Vagina (tissue), 2 donors: ENCODE measurements at regions not wholly inside any gene's neighbourhood (a gene's known extent, or its start where the extent isn't known, plus 50 kb on each side); places are given as distances from the start of the nearest gene placed in this dataset.

Experiments used
- DNase-seq, 2 donors: peaks; one replicate each; pipeline ENCODE4 v3.0.0-alpha.2; 2017; ENCODE audit errors: extremely low spot score in 2 of 2
- H3K27ac ChIP-seq: fragments of 200-600 bp; sonication (generic); one replicate; pipeline ENCODE4 v1.5.1; 2019
- H3K27me3 ChIP-seq: fragments of 200-600 bp; sonication (generic); one replicate; pipeline ENCODE4 v1.5.1; 2019
- H3K36me3 ChIP-seq, 2 donors: fragments of 200-600 bp; sonication (generic); one replicate each; pipeline ENCODE4 v1.5.1; 2017 to 2019
- H3K4me1 ChIP-seq: fragments of 200-600 bp; sonication (generic); one replicate; pipeline ENCODE4 v1.5.1; 2019
- H3K4me3 ChIP-seq, 2 donors: fragments of 200-600 bp; sonication (generic); 1 replicate in 1 of 2; 2 replicates in 1 of 2; pipeline ENCODE4 v1.5.1; 2016 to 2019
- H3K9me3 ChIP-seq: fragments of 200-600 bp; sonication (generic); one replicate; pipeline ENCODE4 v1.5.1; 2019
- POLR2A ChIP-seq, 2 donors: fragments of 450-650 bp; IDR thresholded peaks; one replicate each; pipeline ENCODE4 v1.6.1; 2017; ENCODE audit warnings: antibody characterized with exemption in 2 of 2, mild to moderate bottlenecking in 2 of 2, moderate library complexity in 2 of 2
- POLR2AphosphoS5 ChIP-seq, 2 donors: sonication (generic); formaldehyde crosslinking; IDR thresholded peaks; one replicate each; pipeline ENCODE4 v1.9.0; 2017; ENCODE audit warnings: antibody characterized with exemption in 2 of 2, mild to moderate bottlenecking in 2 of 2, low read depth in 1 of 2; ENCODE audit not compliant: insufficient read depth in 1 of 2
- intact Hi-C: fragments of 100-400 bp; cut with DNase I; formaldehyde crosslinking; loops from one replicate; pipeline ENCODE4 v1.15.1; 2023
- TF ChIP-seq, protein P1 (sequence below), 3 experiments: fragments of 450-650 bp in 2 of 3; fragments of 200-600 bp in 1 of 3; sonication (generic) in 1 of 3; IDR thresholded peaks; one replicate each; pipeline ENCODE4 v1.5.1; 2017 to 2019; ENCODE audit warnings: antibody characterized with exemption in 3 of 3, mild to moderate bottlenecking in 2 of 3, moderate library complexity in 2 of 3

- no peak for TF ChIP-seq POLR2A (IDR thresholded peaks at IDR 0.05)
- TF ChIP-seq, protein P1, sequence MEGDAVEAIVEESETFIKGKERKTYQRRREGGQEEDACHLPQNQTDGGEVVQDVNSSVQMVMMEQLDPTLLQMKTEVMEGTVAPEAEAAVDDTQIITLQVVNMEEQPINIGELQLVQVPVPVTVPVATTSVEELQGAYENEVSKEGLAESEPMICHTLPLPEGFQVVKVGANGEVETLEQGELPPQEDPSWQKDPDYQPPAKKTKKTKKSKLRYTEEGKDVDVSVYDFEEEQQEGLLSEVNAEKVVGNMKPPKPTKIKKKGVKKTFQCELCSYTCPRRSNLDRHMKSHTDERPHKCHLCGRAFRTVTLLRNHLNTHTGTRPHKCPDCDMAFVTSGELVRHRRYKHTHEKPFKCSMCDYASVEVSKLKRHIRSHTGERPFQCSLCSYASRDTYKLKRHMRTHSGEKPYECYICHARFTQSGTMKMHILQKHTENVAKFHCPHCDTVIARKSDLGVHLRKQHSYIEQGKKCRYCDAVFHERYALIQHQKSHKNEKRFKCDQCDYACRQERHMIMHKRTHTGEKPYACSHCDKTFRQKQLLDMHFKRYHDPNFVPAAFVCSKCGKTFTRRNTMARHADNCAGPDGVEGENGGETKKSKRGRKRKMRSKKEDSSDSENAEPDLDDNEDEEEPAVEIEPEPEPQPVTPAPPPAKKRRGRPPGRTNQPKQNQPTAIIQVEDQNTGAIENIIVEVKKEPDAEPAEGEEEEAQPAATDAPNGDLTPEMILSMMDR (IDR thresholded peaks at IDR 0.05), result peak; percentile 24 to 61 (median 43)
- Histone ChIP-seq H3K9me3 (no peaks in the 10 kb centered on the region), H3K27ac (no peak overlapping the region), H3K27me3 (no peaks in the 10 kb centered on the region), H3K4me1 (no peaks in the 10 kb centered on the region), H3K36me3 (no peaks in the 10 kb centered on the region), H3K4me3 (peak overlapping the region in 1 of 2 donors; percentile 6)
- DNase-seq, result no peak
- intact Hi-C loops, result no loop called here
Observed at GRCh38 chr4:82268050-82268825, 105.6 kb downstream of the HNRNPD start.

- no peak for TF ChIP-seq POLR2AphosphoS5 (IDR thresholded peaks at IDR 0.05; ENCODE audit: insufficient read depth in 1 of 2, low read depth in 1 of 2)
- no peak for TF ChIP-seq POLR2A (IDR thresholded peaks at IDR 0.05)
- TF ChIP-seq, protein P1 (IDR thresholded peaks at IDR 0.05), result no peak
- H3K27me3 ChIP-seq, result no peaks in the 10 kb centered on the region
- no peaks in the 10 kb centered on the region for H3K4me1 ChIP-seq
- intact Hi-C loops, result no loop called here
- no peak overlapping the region for H3K4me3 ChIP-seq
- DNase-seq, result no peak
- no peaks in the 10 kb centered on the region for H3K36me3 ChIP-seq
- H3K27ac ChIP-seq, result no peak overlapping the region
- H3K9me3 ChIP-seq, result no peaks in the 10 kb centered on the region
Observed at GRCh38 chr4:82267506-82267905, 106.3 kb downstream of the HNRNPD start.

- Histone ChIP-seq H3K27me3 (no peaks in the 10 kb centered on the region), H3K9me3 (no peaks in the 10 kb centered on the region), H3K36me3 (no peaks in the 10 kb centered on the region), H3K4me1 (no peaks in the 10 kb centered on the region), H3K4me3 (no peak overlapping the region), H3K27ac (no peak overlapping the region)
- TF ChIP-seq, protein P1 (IDR thresholded peaks at IDR 0.05), result no peak
- TF ChIP-seq POLR2A (IDR thresholded peaks at IDR 0.05) (no peak), POLR2AphosphoS5 (IDR thresholded peaks at IDR 0.05; ENCODE audit: insufficient read depth in 1 of 2, low read depth in 1 of 2) (no peak)
- intact Hi-C loops, result no loop called here
- DNase-seq, result no peak
Observed at GRCh38 chr4:82266345-82266744, 107.4 kb downstream of the HNRNPD start.

GRCh38 chr4:82261084-82261483 is 112.7 kb downstream of the HNRNPD start:
- Histone ChIP-seq H3K27ac (no peak overlapping the region), H3K27me3 (no peaks in the 10 kb centered on the region), H3K4me3 (no peak overlapping the region), H3K9me3 (no peaks in the 10 kb centered on the region), H3K4me1 (no peaks in the 10 kb centered on the region), H3K36me3 (no peaks in the 10 kb centered on the region)
- DNase-seq, result no peak
- intact Hi-C loops, result no loop called here
- TF ChIP-seq POLR2AphosphoS5 (IDR thresholded peaks at IDR 0.05; ENCODE audit: insufficient read depth in 1 of 2, low read depth in 1 of 2), result no peak
- TF ChIP-seq, protein P1 (IDR thresholded peaks at IDR 0.05), result no peak
- no peak for TF ChIP-seq POLR2A (IDR thresholded peaks at IDR 0.05)

- no peak overlapping the region for H3K4me3 ChIP-seq
- no peak for DNase-seq
- H3K27me3 ChIP-seq, result no peaks in the 10 kb centered on the region
- intact Hi-C loops, result no loop called here
- no peaks in the 10 kb centered on the region for H3K9me3 ChIP-seq
- H3K36me3 ChIP-seq, result no peaks in the 10 kb centered on the region
- no peaks in the 10 kb centered on the region for H3K4me1 ChIP-seq
- TF ChIP-seq POLR2A (IDR thresholded peaks at IDR 0.05) (no peak), POLR2AphosphoS5 (IDR thresholded peaks at IDR 0.05; ENCODE audit: insufficient read depth in 1 of 2, low read depth in 1 of 2) (no peak)
- TF ChIP-seq, protein P1 (IDR thresholded peaks at IDR 0.05), result no peak
- no peak overlapping the region for H3K27ac ChIP-seq
Observed at GRCh38 chr4:82260632-82261031, 113.2 kb downstream of the HNRNPD start.
